A172 (cell line): ENCODE measurements at regions not wholly inside any gene's neighbourhood (a gene's known extent, or its start where the extent isn't known, plus 50 kb on each side); places are given as distances from the start of the nearest gene placed in this dataset.
A peak's percentile ranks its signal among the peaks of the same experiment; 100 is the strongest.

Experiments
- DNase-seq: peaks from one replicate; pipeline ENCODE4 v3.0.0-alpha.2; 2015; ENCODE audit warnings: low spot score

- DNase-seq, result no peak
Observed at GRCh38 chr11:70925238-70925637, 327.1 kb downstream of the SHANK2 start.

GRCh38 chr11:70926543-70927201, 325.7 kb downstream of the SHANK2 start:
- DNase-seq, result no peak

- no peak for DNase-seq
Observed at GRCh38 chr11:70928854-70929598, 323.4 kb downstream of the SHANK2 start.

GRCh38 chr11:70930215-70930614, 322.2 kb downstream of the SHANK2 start:
- DNase-seq, result no peak

- DNase-seq, result no peak
Observed at GRCh38 chr11:70931430-70931829, 320.9 kb downstream of the SHANK2 start.

GRCh38 chr11:70933981-70934583, 318.3 kb downstream of the SHANK2 start:
- DNase-seq, result no peak

GRCh38 chr11:70935006-70935768, 317.2 kb downstream of the SHANK2 start:
- DNase-seq, result peak; percentile 25

- DNase-seq, result no peak
Observed at GRCh38 chr11:70942593-70942992, 309.8 kb downstream of the SHANK2 start.

GRCh38 chr11:70944141-70944540, 308.2 kb downstream of the SHANK2 start:
- no peak for DNase-seq

- no peak for DNase-seq
Observed at GRCh38 chr11:70944636-70945035, 307.7 kb downstream of the SHANK2 start.

GRCh38 chr11:70948398-70948797, 304.0 kb downstream of the SHANK2 start:
- DNase-seq, result no peak

GRCh38 chr11:70948855-70949531, 303.4 kb downstream of the SHANK2 start:
- DNase-seq, result no peak

- DNase-seq, result no peak
Observed at GRCh38 chr11:70951139-70951804, 301.1 kb downstream of the SHANK2 start.

- DNase-seq, result no peak
Observed at GRCh38 chr11:70952191-70952590, 300.2 kb downstream of the SHANK2 start.

- no peak for DNase-seq
Observed at GRCh38 chr11:70953720-70954119, 298.7 kb downstream of the SHANK2 start.

GRCh38 chr11:70954471-70954870, 297.9 kb downstream of the SHANK2 start:
- no peak for DNase-seq
